ENCODE measurements at regions not wholly inside any gene's neighbourhood (a gene's known extent, or its start where the extent isn't known, plus 50 kb on each side); places are given as distances from the start of the nearest gene placed in this dataset.
A peak's percentile ranks its signal among the peaks of the same experiment; 100 is the strongest.

DNA sequence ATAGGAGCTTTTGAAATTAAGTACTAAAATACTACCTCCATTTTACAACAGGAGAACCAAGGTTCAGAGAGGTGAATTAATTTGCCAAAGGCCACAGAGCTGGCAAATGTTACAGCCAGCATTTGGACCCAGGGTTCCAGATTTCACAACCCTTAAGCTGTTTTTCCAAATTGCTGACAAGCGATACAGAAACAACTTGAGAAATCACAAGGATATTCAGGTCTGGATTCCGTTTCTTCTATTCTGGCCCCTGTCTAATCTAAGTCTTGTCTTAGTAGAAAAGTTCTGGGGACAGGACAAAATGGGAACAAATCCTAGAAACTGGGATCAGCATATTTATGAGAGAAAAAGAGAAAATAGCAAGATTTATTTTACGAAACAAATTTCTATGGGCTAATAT is 103.1 kb upstream of the PRLR start:
- WGBS (ENCODE audit: insufficient coverage) = 90% methylated on average over 2 of the region's 3 CpGs
- CTCF ChIA-PET = interaction anchor here (1.1 kb wide), 1 partner anchor 10 kb away, joined by 5 read pairs; no protein-coding TSS in a partner anchor
- H3K4me3 ChIP-seq (ENCODE audit: control insufficient read depth in 1 of 7, extremely low read depth in 1 of 7, insufficient read depth in 4 of 7, low read depth in 2 of 7, low read length in 6 of 7) = no peak overlapping the region
- no peaks in the 10 kb centered on the region for H3K9me3 ChIP-seq (ENCODE audit: control extremely low read depth in 1 of 5, control insufficient read depth in 4 of 5, insufficient read depth in 2 of 5, low read depth in 1 of 5, low read length in 4 of 5)
- H3K27me3 ChIP-seq (replicated peaks in 2 of 5; ENCODE audit: control insufficient read depth in 4 of 5, insufficient read depth in 5 of 5, low read length in 4 of 5) = no peaks in the 10 kb centered on the region
- no peak overlapping the region for H3K27ac ChIP-seq (ENCODE audit: insufficient read depth in 1 of 2, low read depth in 1 of 2, low read length in 2 of 2, poor library complexity in 1 of 2, severe bottlenecking in 2 of 2)
- H3K4me1 ChIP-seq (ENCODE audit: control extremely low read depth in 1 of 4, control insufficient read depth in 4 of 4, insufficient read depth in 4 of 4, low read length in 3 of 4) = no peaks in the 10 kb centered on the region
- POLR2A ChIA-PET = no interaction called here
- DNase-seq = no peak
- no peaks in the 10 kb centered on the region for H3K36me3 ChIP-seq (ENCODE audit: control insufficient read depth in 4 of 4, insufficient read depth in 4 of 4, low read length in 3 of 4)

DNA sequence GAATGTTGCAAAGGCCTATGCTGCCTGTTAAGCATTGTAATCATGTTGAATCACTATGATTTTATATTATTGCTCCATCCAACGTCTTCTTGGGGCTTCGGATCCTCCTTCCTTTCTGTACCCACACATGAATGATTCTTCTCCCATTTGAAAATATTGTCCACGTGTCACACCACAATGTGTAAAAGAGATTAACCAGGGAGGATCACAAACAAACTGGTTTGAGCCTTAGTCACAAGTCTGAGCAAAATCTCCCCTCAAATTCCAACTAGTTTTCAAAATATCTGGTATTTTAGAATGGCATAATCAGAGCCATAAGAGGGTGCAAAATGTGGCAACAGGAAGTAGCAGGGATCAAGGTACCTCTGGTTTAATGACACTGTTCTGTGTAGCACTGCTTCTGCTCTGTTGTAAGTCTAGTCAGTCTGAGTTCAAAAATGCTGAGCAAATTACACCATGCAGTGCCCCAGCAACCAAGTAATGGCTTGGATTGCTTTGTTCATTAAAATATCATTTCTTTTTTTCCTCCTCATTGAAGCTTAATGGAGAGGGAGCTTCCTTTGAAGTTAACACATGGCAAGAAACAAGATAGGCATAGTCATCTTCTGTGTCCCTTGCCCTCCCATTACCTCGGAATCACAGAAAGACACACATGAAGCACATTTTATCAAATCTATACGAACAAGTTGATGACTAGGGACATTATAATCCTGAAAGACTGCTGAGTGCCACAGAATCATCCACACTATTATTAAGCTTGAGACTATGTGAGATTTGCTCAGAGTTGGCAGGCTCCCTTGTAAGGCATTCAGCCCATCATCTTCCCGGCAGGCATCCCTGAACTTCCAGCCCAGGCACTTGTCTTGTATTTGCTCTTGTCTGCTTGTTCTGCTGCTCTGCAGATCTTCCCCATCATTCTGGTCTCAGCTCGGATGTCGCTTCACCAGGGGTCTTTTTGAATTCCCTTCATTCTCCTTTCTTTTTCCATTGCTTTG is 102.0 kb upstream of the PRLR start:
- CTCF ChIA-PET = interaction anchor here (1.1 kb wide), 1 partner anchor 11 kb away, joined by 5 read pairs; no protein-coding TSS in a partner anchor
- POLR2A ChIA-PET = no interaction called here
- Histone ChIP-seq H3K36me3 (ENCODE audit: control insufficient read depth in 4 of 4, insufficient read depth in 4 of 4, low read length in 3 of 4) (no peaks in the 10 kb centered on the region), H3K27me3 (replicated peaks in 2 of 5; ENCODE audit: control insufficient read depth in 4 of 5, insufficient read depth in 5 of 5, low read length in 4 of 5) (no peaks in the 10 kb centered on the region), H3K9me3 (ENCODE audit: control extremely low read depth in 1 of 5, control insufficient read depth in 4 of 5, insufficient read depth in 2 of 5, low read depth in 1 of 5, low read length in 4 of 5) (no peaks in the 10 kb centered on the region), H3K4me3 (ENCODE audit: control insufficient read depth in 1 of 7, extremely low read depth in 1 of 7, insufficient read depth in 4 of 7, low read depth in 2 of 7, low read length in 6 of 7) (no peak overlapping the region), H3K4me1 (ENCODE audit: control extremely low read depth in 1 of 4, control insufficient read depth in 4 of 4, insufficient read depth in 4 of 4, low read length in 3 of 4) (no peaks in the 10 kb centered on the region), H3K27ac (ENCODE audit: insufficient read depth in 1 of 2, low read depth in 1 of 2, low read length in 2 of 2, poor library complexity in 1 of 2, severe bottlenecking in 2 of 2) (no peak overlapping the region)
- WGBS (ENCODE audit: insufficient coverage) = 95% methylated on average over 7 of the region's 8 CpGs
- no peak for DNase-seq

DNA sequence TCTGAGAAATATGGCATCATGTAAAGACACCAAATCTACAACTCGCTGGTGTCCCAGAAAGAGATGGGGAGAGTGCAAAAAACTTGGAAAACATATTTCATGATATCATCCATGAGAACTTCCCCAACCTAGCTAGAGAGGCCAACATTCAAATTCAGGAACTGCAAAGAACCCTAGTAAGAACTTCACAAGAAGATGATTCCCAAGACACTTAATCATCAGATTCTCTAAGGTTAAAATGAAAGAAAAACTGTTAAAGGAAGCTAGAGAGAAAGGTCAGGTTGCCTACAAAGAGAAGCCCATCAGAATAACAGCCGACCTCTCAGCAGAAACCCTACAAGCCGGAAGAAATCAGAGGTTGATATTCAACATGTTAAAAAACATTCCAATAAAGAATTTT is 95.5 kb upstream of the PRLR start:
- CTCF ChIA-PET = interaction anchor here (1.2 kb wide), 1 partner anchor 16 kb away, joined by 3 read pairs; no protein-coding TSS in a partner anchor
- POLR2A ChIA-PET = no interaction called here
- DNase-seq = no peak
- no peak overlapping the region for H3K27ac ChIP-seq (ENCODE audit: insufficient read depth in 1 of 2, low read depth in 1 of 2, low read length in 2 of 2, poor library complexity in 1 of 2, severe bottlenecking in 2 of 2)
- no CpG with 5 or more reads among the region's 3 CpGs for WGBS (ENCODE audit: insufficient coverage)
- no peaks in the 10 kb centered on the region for H3K36me3 ChIP-seq (ENCODE audit: control insufficient read depth in 4 of 4, insufficient read depth in 4 of 4, low read length in 3 of 4)
- H3K4me1 ChIP-seq (ENCODE audit: control extremely low read depth in 1 of 4, control insufficient read depth in 4 of 4, insufficient read depth in 4 of 4, low read length in 3 of 4) = no peaks in the 10 kb centered on the region
- H3K27me3 ChIP-seq (replicated peaks in 2 of 5; ENCODE audit: control insufficient read depth in 4 of 5, insufficient read depth in 5 of 5, low read length in 4 of 5) = peaks cover 0 to 2% (median 0%) of the 10 kb centered on the region in 5 experiments
- H3K4me3 ChIP-seq (ENCODE audit: control insufficient read depth in 1 of 7, extremely low read depth in 1 of 7, insufficient read depth in 4 of 7, low read depth in 2 of 7, low read length in 6 of 7) = no peak overlapping the region
- H3K9me3 ChIP-seq (ENCODE audit: control extremely low read depth in 1 of 5, control insufficient read depth in 4 of 5, insufficient read depth in 2 of 5, low read depth in 1 of 5, low read length in 4 of 5) = no peaks in the 10 kb centered on the region

DNA sequence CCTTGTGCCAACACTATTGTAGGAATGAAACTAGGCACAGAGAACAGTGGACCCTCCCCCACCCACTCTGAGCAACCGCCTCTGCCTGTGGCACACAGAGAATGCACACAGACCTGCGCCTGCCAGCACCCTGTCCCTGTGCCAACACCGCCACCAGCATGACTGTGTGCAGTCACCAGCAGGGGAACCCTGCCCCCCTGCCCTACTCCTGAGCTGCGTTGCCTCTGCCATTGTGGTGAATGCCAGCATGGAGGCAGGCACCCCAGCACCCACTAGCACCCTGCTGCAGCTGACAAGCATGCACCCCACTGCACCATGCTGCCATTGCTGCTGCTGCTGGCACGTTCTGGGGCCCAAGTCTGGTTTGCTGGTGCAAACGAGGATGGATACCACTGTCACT is 94.4 kb upstream of the PRLR start:
- Histone ChIP-seq H3K36me3 (ENCODE audit: control insufficient read depth in 4 of 4, insufficient read depth in 4 of 4, low read length in 3 of 4) (no peaks in the 10 kb centered on the region), H3K9me3 (ENCODE audit: control extremely low read depth in 1 of 5, control insufficient read depth in 4 of 5, insufficient read depth in 2 of 5, low read depth in 1 of 5, low read length in 4 of 5) (no peaks in the 10 kb centered on the region), H3K27ac (ENCODE audit: insufficient read depth in 1 of 2, low read depth in 1 of 2, low read length in 2 of 2, poor library complexity in 1 of 2, severe bottlenecking in 2 of 2) (no peak overlapping the region), H3K4me1 (ENCODE audit: control extremely low read depth in 1 of 4, control insufficient read depth in 4 of 4, insufficient read depth in 4 of 4, low read length in 3 of 4) (peaks cover 0 to 4% (median 2%) of the 10 kb centered on the region in 4 experiments), H3K27me3 (replicated peaks in 2 of 5; ENCODE audit: control insufficient read depth in 4 of 5, insufficient read depth in 5 of 5, low read length in 4 of 5) (peaks cover 0 to 2% (median 0%) of the 10 kb centered on the region in 5 experiments), H3K4me3 (ENCODE audit: control insufficient read depth in 1 of 7, extremely low read depth in 1 of 7, insufficient read depth in 4 of 7, low read depth in 2 of 7, low read length in 6 of 7) (no peak overlapping the region)
- POLR2A ChIA-PET = no interaction called here
- CTCF ChIA-PET = interaction anchor here (1.2 kb wide), 1 partner anchor 17 kb away, joined by 3 read pairs; no protein-coding TSS in a partner anchor
- WGBS (ENCODE audit: insufficient coverage) = 92% methylated on average over 6 of the region's 6 CpGs
- no peak for DNase-seq

DNA sequence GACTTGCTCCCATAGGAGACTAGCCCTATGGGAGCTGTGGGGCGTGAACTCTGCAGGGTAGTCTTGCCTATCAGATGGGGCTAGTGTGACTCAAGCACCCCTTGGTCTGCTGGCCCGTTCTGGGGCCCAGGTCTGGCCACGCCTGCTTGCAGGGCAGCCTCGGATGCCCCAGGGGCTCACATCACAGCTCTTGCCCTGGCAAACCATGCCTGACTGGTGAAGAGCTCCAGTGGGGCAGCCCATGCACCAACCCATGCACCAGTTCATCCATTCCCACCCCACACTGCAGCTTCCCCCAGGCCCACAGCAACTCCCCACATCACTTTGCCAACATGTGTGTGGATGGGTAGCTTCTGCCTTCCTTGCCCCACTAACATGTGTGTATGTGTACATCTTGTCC is 93.9 kb upstream of the PRLR start:
- H3K9me3 ChIP-seq (ENCODE audit: control extremely low read depth in 1 of 5, control insufficient read depth in 4 of 5, insufficient read depth in 2 of 5, low read depth in 1 of 5, low read length in 4 of 5) = no peaks in the 10 kb centered on the region
- 95% methylated on average over 3 of the region's 4 CpGs for WGBS (ENCODE audit: insufficient coverage)
- POLR2A ChIA-PET = no interaction called here
- peaks cover 0 to 2% (median 0%) of the 10 kb centered on the region in 5 experiments for H3K27me3 ChIP-seq (replicated peaks in 2 of 5; ENCODE audit: control insufficient read depth in 4 of 5, insufficient read depth in 5 of 5, low read length in 4 of 5)
- H3K27ac ChIP-seq (ENCODE audit: insufficient read depth in 1 of 2, low read depth in 1 of 2, low read length in 2 of 2, poor library complexity in 1 of 2, severe bottlenecking in 2 of 2) = no peak overlapping the region
- CTCF ChIA-PET = no interaction called here
- H3K36me3 ChIP-seq (ENCODE audit: control insufficient read depth in 4 of 4, insufficient read depth in 4 of 4, low read length in 3 of 4) = no peaks in the 10 kb centered on the region
- DNase-seq = no peak
- peaks cover 0 to 6% (median 4%) of the 10 kb centered on the region in 4 experiments for H3K4me1 ChIP-seq (ENCODE audit: control extremely low read depth in 1 of 4, control insufficient read depth in 4 of 4, insufficient read depth in 4 of 4, low read length in 3 of 4)
- H3K4me3 ChIP-seq (ENCODE audit: control insufficient read depth in 1 of 7, extremely low read depth in 1 of 7, insufficient read depth in 4 of 7, low read depth in 2 of 7, low read length in 6 of 7) = no peak overlapping the region

DNA sequence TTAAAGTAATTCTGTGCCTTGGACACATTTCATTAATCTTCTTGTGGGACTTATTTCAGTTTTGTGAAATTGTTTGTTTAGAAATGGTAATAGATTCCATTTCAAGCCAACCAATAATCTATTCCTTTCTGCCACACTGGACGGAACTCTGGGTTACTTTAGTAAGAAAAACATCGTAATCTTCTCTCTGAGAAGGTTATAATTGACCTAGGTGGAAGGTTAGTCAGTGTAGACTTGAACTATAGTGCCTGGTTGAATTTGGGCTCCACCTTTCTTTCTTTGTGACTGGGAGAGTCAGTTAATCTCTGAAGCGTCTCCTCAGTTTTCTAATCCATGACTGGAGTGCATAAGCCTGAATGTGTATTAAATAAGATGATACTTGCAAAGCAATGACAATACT is 89.7 kb upstream of the PRLR start:
- no CpG with 5 or more reads among the region's 3 CpGs for WGBS (ENCODE audit: insufficient coverage)
- H3K27me3 ChIP-seq (replicated peaks in 2 of 5; ENCODE audit: control insufficient read depth in 4 of 5, insufficient read depth in 5 of 5, low read length in 4 of 5) = no peaks in the 10 kb centered on the region
- H3K4me1 ChIP-seq (ENCODE audit: control extremely low read depth in 1 of 4, control insufficient read depth in 4 of 4, insufficient read depth in 4 of 4, low read length in 3 of 4) = peaks cover 0 to 9% (median 4%) of the 10 kb centered on the region in 4 experiments
- no peaks in the 10 kb centered on the region for H3K9me3 ChIP-seq (ENCODE audit: control extremely low read depth in 1 of 5, control insufficient read depth in 4 of 5, insufficient read depth in 2 of 5, low read depth in 1 of 5, low read length in 4 of 5)
- CTCF ChIA-PET = no interaction called here
- H3K27ac ChIP-seq (ENCODE audit: insufficient read depth in 1 of 2, low read depth in 1 of 2, low read length in 2 of 2, poor library complexity in 1 of 2, severe bottlenecking in 2 of 2) = no peak overlapping the region
- no peak overlapping the region for H3K4me3 ChIP-seq (ENCODE audit: control insufficient read depth in 1 of 7, extremely low read depth in 1 of 7, insufficient read depth in 4 of 7, low read depth in 2 of 7, low read length in 6 of 7)
- H3K36me3 ChIP-seq (ENCODE audit: control insufficient read depth in 4 of 4, insufficient read depth in 4 of 4, low read length in 3 of 4) = no peaks in the 10 kb centered on the region
- POLR2A ChIA-PET = no interaction called here
- no peak for DNase-seq

DNA sequence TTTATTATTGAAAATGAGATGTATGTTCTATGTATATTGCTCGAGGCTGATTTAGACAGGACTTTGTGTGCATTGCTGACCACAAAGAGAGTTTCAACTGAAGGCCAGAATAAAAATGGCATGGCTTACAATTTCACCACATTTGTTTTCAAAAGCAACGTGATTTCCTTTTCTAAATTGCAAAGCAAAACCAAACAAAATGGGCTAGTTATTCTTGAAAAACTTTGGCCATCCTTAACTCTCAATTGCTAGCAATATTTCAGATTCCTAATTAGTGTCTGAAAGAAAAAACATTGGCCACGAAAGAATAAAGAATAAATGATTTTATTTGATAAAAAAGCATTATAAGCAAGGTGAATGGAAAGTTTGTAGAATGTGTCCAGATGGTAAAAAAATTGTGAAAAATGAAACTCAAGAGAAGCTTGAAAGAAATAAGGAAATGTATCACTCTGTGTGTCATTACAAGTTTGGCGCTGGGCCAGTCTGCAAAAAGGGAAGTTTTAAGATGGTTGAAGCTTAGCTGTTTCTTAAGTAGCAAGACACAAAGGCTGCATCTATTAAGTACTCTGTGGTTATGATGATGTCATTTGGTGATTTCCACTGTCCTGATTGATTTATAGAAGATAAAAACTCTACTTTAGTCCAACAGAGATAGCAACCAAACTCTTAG is 89.2 kb upstream of the PRLR start:
- Histone ChIP-seq H3K27ac (ENCODE audit: insufficient read depth in 1 of 2, low read depth in 1 of 2, low read length in 2 of 2, poor library complexity in 1 of 2, severe bottlenecking in 2 of 2) (peak overlapping the region in 1 of 2 experiments; percentile 40), H3K27me3 (replicated peaks in 2 of 5; ENCODE audit: control insufficient read depth in 4 of 5, insufficient read depth in 5 of 5, low read length in 4 of 5) (no peaks in the 10 kb centered on the region), H3K36me3 (ENCODE audit: control insufficient read depth in 4 of 4, insufficient read depth in 4 of 4, low read length in 3 of 4) (no peaks in the 10 kb centered on the region), H3K4me3 (ENCODE audit: control insufficient read depth in 1 of 7, extremely low read depth in 1 of 7, insufficient read depth in 4 of 7, low read depth in 2 of 7, low read length in 6 of 7) (peak overlapping the region in 1 of 7 experiments; percentile 54), H3K4me1 (ENCODE audit: control extremely low read depth in 1 of 4, control insufficient read depth in 4 of 4, insufficient read depth in 4 of 4, low read length in 3 of 4) (peaks cover 0 to 9% (median 4%) of the 10 kb centered on the region in 4 experiments), H3K9me3 (ENCODE audit: control extremely low read depth in 1 of 5, control insufficient read depth in 4 of 5, insufficient read depth in 2 of 5, low read depth in 1 of 5, low read length in 4 of 5) (no peaks in the 10 kb centered on the region)
- WGBS (ENCODE audit: insufficient coverage) = 25% methylated on average over 3 of the region's 4 CpGs
- peak; percentile 91 to 98 (median 97) for DNase-seq
- POLR2A ChIA-PET = no interaction called here
- CTCF ChIA-PET = no interaction called here
